ENCODE measurements at regions not wholly inside any gene's neighbourhood (a gene's known extent, or its start where the extent isn't known, plus 50 kb on each side); places are given as distances from the start of the nearest gene placed in this dataset.

DNA sequence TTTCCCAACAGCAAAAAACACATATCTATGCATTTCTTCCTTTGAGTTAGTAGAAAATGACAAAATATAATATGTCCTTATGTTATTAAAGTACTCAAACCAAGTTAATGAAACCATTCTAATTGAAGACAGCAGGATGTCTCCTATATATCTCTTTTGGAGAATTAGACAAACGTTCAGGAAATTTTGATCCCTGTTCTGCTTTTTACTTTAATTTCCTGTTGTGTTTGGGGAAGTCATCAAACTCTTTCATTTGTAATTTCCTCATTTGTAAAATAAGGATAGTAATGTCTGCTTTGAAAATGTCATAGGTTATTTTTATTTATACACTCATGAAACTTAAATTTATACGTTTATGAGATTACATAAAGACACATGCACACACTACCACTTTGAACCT, 281.8 kb upstream of the ANO5 start:
- no peaks in the 10 kb centered on the region for H3K27me3 ChIP-seq (ENCODE audit: insufficient read depth, insufficient read length)
- no peaks in the 10 kb centered on the region for H3K9me3 ChIP-seq (ENCODE audit: insufficient read depth, low read length)
- H3K4me1 ChIP-seq (ENCODE audit: insufficient read depth, insufficient read length), result no peaks in the 10 kb centered on the region
- H3K9ac ChIP-seq (ENCODE audit: insufficient read length, low read depth), result no peak overlapping the region
- no peak overlapping the region for H3K4me3 ChIP-seq (ENCODE audit: insufficient read length, low read depth)
- TF ChIP-seq YY1 (IDR thresholded peaks at IDR 0.05; ENCODE audit: insufficient read depth, insufficient read length), result no peak
- TF ChIP-seq ZNF274 (IDR thresholded peaks at IDR 0.05; ENCODE audit: low read depth, low read length), result no peak
- TF ChIP-seq SUZ12 (IDR thresholded peaks at IDR 0.05; ENCODE audit: extremely low read depth, insufficient read depth, insufficient read length), result no peak
- no peaks in the 10 kb centered on the region for H3K36me3 ChIP-seq (ENCODE audit: insufficient read depth, insufficient read length, low read length)
- no peak for DNase-seq (ENCODE audit: low read depth, low spot score)

- Histone ChIP-seq H3K9me3 (ENCODE audit: insufficient read depth, low read length) (no peaks in the 10 kb centered on the region), H3K4me1 (ENCODE audit: insufficient read depth, insufficient read length) (no peaks in the 10 kb centered on the region), H3K27me3 (ENCODE audit: insufficient read depth, insufficient read length) (no peaks in the 10 kb centered on the region), H3K9ac (ENCODE audit: insufficient read length, low read depth) (no peak overlapping the region), H3K4me3 (ENCODE audit: insufficient read length, low read depth) (no peak overlapping the region), H3K36me3 (ENCODE audit: insufficient read depth, insufficient read length, low read length) (no peaks in the 10 kb centered on the region)
- TF ChIP-seq YY1 (IDR thresholded peaks at IDR 0.05; ENCODE audit: insufficient read depth, insufficient read length) (no peak), SUZ12 (IDR thresholded peaks at IDR 0.05; ENCODE audit: extremely low read depth, insufficient read depth, insufficient read length) (no peak), ZNF274 (IDR thresholded peaks at IDR 0.05; ENCODE audit: low read depth, low read length) (no peak)
- no peak for DNase-seq (ENCODE audit: low read depth, low spot score)
Measured at GRCh38 chr11:21912285-21912684, 280.6 kb upstream of the ANO5 start.

GRCh38 chr11:21921151-21921550, 271.7 kb upstream of the ANO5 start:
- Histone ChIP-seq H3K4me1 (ENCODE audit: insufficient read depth, insufficient read length) (no peaks in the 10 kb centered on the region), H3K27me3 (ENCODE audit: insufficient read depth, insufficient read length) (no peaks in the 10 kb centered on the region), H3K36me3 (ENCODE audit: insufficient read depth, insufficient read length, low read length) (no peaks in the 10 kb centered on the region), H3K4me3 (ENCODE audit: insufficient read length, low read depth) (no peak overlapping the region), H3K9ac (ENCODE audit: insufficient read length, low read depth) (no peak overlapping the region), H3K9me3 (ENCODE audit: insufficient read depth, low read length) (no peaks in the 10 kb centered on the region)
- TF ChIP-seq YY1 (IDR thresholded peaks at IDR 0.05; ENCODE audit: insufficient read depth, insufficient read length) (no peak), ZNF274 (IDR thresholded peaks at IDR 0.05; ENCODE audit: low read depth, low read length) (no peak), SUZ12 (IDR thresholded peaks at IDR 0.05; ENCODE audit: extremely low read depth, insufficient read depth, insufficient read length) (no peak)
- no peak for DNase-seq (ENCODE audit: low read depth, low spot score)

DNA sequence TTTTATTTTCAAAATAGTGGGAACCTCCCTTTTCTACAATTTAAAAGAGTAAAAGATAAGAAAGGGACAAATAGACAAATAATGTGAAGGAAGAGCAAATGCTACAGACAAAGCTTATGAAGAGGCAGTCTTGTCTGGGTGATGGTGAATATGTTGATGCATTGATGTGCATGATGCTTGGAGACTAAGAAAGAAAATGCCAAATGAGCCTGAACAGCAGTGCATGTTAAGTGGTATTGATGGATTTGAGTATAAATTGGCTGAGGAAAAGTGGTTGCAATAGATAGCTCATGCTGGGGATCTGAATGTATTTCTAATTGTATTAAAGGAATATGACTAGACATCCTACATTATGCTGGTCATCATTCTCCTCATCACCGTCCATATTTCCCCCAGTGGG, 268.6 kb upstream of the ANO5 start:
- no peak overlapping the region for H3K4me3 ChIP-seq (ENCODE audit: insufficient read length, low read depth)
- no peak for TF ChIP-seq ZNF274 (IDR thresholded peaks at IDR 0.05; ENCODE audit: low read depth, low read length)
- TF ChIP-seq SUZ12 (IDR thresholded peaks at IDR 0.05; ENCODE audit: extremely low read depth, insufficient read depth, insufficient read length), result no peak
- no peak for TF ChIP-seq YY1 (IDR thresholded peaks at IDR 0.05; ENCODE audit: insufficient read depth, insufficient read length)
- H3K9me3 ChIP-seq (ENCODE audit: insufficient read depth, low read length), result no peaks in the 10 kb centered on the region
- H3K27me3 ChIP-seq (ENCODE audit: insufficient read depth, insufficient read length), result no peaks in the 10 kb centered on the region
- no peaks in the 10 kb centered on the region for H3K4me1 ChIP-seq (ENCODE audit: insufficient read depth, insufficient read length)
- H3K9ac ChIP-seq (ENCODE audit: insufficient read length, low read depth), result no peak overlapping the region
- no peaks in the 10 kb centered on the region for H3K36me3 ChIP-seq (ENCODE audit: insufficient read depth, insufficient read length, low read length)
- no peak for DNase-seq (ENCODE audit: low read depth, low spot score)

- H3K9me3 ChIP-seq (ENCODE audit: insufficient read depth, low read length), result no peaks in the 10 kb centered on the region
- H3K4me3 ChIP-seq (ENCODE audit: insufficient read length, low read depth), result no peak overlapping the region
- no peaks in the 10 kb centered on the region for H3K36me3 ChIP-seq (ENCODE audit: insufficient read depth, insufficient read length, low read length)
- DNase-seq (ENCODE audit: low read depth, low spot score), result no peak
- H3K9ac ChIP-seq (ENCODE audit: insufficient read length, low read depth), result no peak overlapping the region
- H3K27me3 ChIP-seq (ENCODE audit: insufficient read depth, insufficient read length), result no peaks in the 10 kb centered on the region
- no peaks in the 10 kb centered on the region for H3K4me1 ChIP-seq (ENCODE audit: insufficient read depth, insufficient read length)
- TF ChIP-seq YY1 (IDR thresholded peaks at IDR 0.05; ENCODE audit: insufficient read depth, insufficient read length) (no peak), SUZ12 (IDR thresholded peaks at IDR 0.05; ENCODE audit: extremely low read depth, insufficient read depth, insufficient read length) (no peak), ZNF274 (IDR thresholded peaks at IDR 0.05; ENCODE audit: low read depth, low read length) (no peak)
Measured at GRCh38 chr11:21927628-21928027, 265.3 kb upstream of the ANO5 start.

- no peak for TF ChIP-seq YY1 (IDR thresholded peaks at IDR 0.05; ENCODE audit: insufficient read depth, insufficient read length)
- no peak for TF ChIP-seq SUZ12 (IDR thresholded peaks at IDR 0.05; ENCODE audit: extremely low read depth, insufficient read depth, insufficient read length)
- TF ChIP-seq ZNF274 (IDR thresholded peaks at IDR 0.05; ENCODE audit: low read depth, low read length), result no peak
- no peak overlapping the region for H3K4me3 ChIP-seq (ENCODE audit: insufficient read length, low read depth)
Measured at GRCh38 chr11:21928847-21929246, 264.0 kb upstream of the ANO5 start.

GRCh38 chr11:21930408-21930807, 262.5 kb upstream of the ANO5 start:
- no peaks in the 10 kb centered on the region for H3K9me3 ChIP-seq (ENCODE audit: insufficient read depth, low read length)
- no peak overlapping the region for H3K9ac ChIP-seq (ENCODE audit: insufficient read length, low read depth)
- H3K4me3 ChIP-seq (ENCODE audit: insufficient read length, low read depth), result no peak overlapping the region
- H3K36me3 ChIP-seq (ENCODE audit: insufficient read depth, insufficient read length, low read length), result no peaks in the 10 kb centered on the region
- no peak for DNase-seq (ENCODE audit: low read depth, low spot score)
- no peak for TF ChIP-seq SUZ12 (IDR thresholded peaks at IDR 0.05; ENCODE audit: extremely low read depth, insufficient read depth, insufficient read length)
- no peak for TF ChIP-seq ZNF274 (IDR thresholded peaks at IDR 0.05; ENCODE audit: low read depth, low read length)
- no peak for TF ChIP-seq YY1 (IDR thresholded peaks at IDR 0.05; ENCODE audit: insufficient read depth, insufficient read length)
- no peaks in the 10 kb centered on the region for H3K27me3 ChIP-seq (ENCODE audit: insufficient read depth, insufficient read length)
- no peaks in the 10 kb centered on the region for H3K4me1 ChIP-seq (ENCODE audit: insufficient read depth, insufficient read length)

More at GRCh38 chr11:21928847-21929246, 264.0 kb upstream of the ANO5 start:
- DNase-seq (ENCODE audit: low read depth, low spot score), result no peak
- no peaks in the 10 kb centered on the region for H3K9me3 ChIP-seq (ENCODE audit: insufficient read depth, low read length)
- no peaks in the 10 kb centered on the region for H3K4me1 ChIP-seq (ENCODE audit: insufficient read depth, insufficient read length)
- no peak overlapping the region for H3K9ac ChIP-seq (ENCODE audit: insufficient read length, low read depth)
- no peaks in the 10 kb centered on the region for H3K36me3 ChIP-seq (ENCODE audit: insufficient read depth, insufficient read length, low read length)
- no peaks in the 10 kb centered on the region for H3K27me3 ChIP-seq (ENCODE audit: insufficient read depth, insufficient read length)
